HG03575 (cell line): ENCODE measurements at regions not wholly inside any gene's neighbourhood (a gene's known extent, or its start where the extent isn't known, plus 50 kb on each side); places are given as distances from the start of the nearest gene placed in this dataset.
A peak's percentile ranks its signal among the peaks of the same experiment; 100 is the strongest.
"Not testable (repeated sequence)": the region's sequence is repeated elsewhere in the genome, so short reads cannot be mapped to it uniquely, and the experiment has no call there.

Experiments used
- ATAC-seq: cut with Tn5 transposase; IDR thresholded peaks from one replicate; pipeline ENCODE4 v1.9.1; 2021; ENCODE audit not compliant: unreplicated experiment, insufficient number of reproducible peaks, low FRiP score; ENCODE audit errors: extremely low read depth

- no peak for ATAC-seq
Observed at GRCh38 chr7:83835424-83835823, 186.5 kb upstream of the SEMA3E start.

- not testable (repeated sequence) for ATAC-seq
Observed at GRCh38 chr7:83833721-83834120, 184.8 kb upstream of the SEMA3E start.

GRCh38 chr7:83832009-83832408, 183.1 kb upstream of the SEMA3E start:
- no peak for ATAC-seq

GRCh38 chr7:83827036-83827435, 178.1 kb upstream of the SEMA3E start:
- ATAC-seq: no peak

- ATAC-seq: no peak
Observed at GRCh38 chr7:83824214-83824613, 175.3 kb upstream of the SEMA3E start.

- ATAC-seq: no peak
Observed at GRCh38 chr7:83821866-83822265, 172.9 kb upstream of the SEMA3E start.

GRCh38 chr7:83820641-83821040, 171.7 kb upstream of the SEMA3E start:
- no peak for ATAC-seq

GRCh38 chr7:83819911-83820310, 171.0 kb upstream of the SEMA3E start:
- ATAC-seq: no peak

GRCh38 chr7:83814480-83814879, 165.5 kb upstream of the SEMA3E start:
- no peak for ATAC-seq

GRCh38 chr7:83812563-83812962, 163.6 kb upstream of the SEMA3E start:
- not testable (repeated sequence) for ATAC-seq

GRCh38 chr7:83808982-83809381, 160.0 kb upstream of the SEMA3E start:
- no peak for ATAC-seq

- no peak for ATAC-seq
Observed at GRCh38 chr7:83807774-83808173, 158.8 kb upstream of the SEMA3E start.

GRCh38 chr7:83806538-83806937, 157.6 kb upstream of the SEMA3E start:
- no peak for ATAC-seq

- no peak for ATAC-seq
Observed at GRCh38 chr7:83799333-83799732, 150.4 kb upstream of the SEMA3E start.

- peak; percentile 38 for ATAC-seq
Observed at GRCh38 chr7:83798489-83798888, 149.6 kb upstream of the SEMA3E start.

- peak; percentile 44 for ATAC-seq
Observed at GRCh38 chr7:83796760-83797159, 147.8 kb upstream of the SEMA3E start.

GRCh38 chr7:83794829-83795228, 145.9 kb upstream of the SEMA3E start:
- ATAC-seq: no peak

GRCh38 chr7:83793558-83793957, 144.6 kb upstream of the SEMA3E start:
- ATAC-seq: no peak

- ATAC-seq: no peak
Observed at GRCh38 chr7:83791737-83792136, 142.8 kb upstream of the SEMA3E start.

GRCh38 chr7:83786858-83787257, 137.9 kb upstream of the SEMA3E start:
- ATAC-seq: no peak

- no peak for ATAC-seq
Observed at GRCh38 chr7:83782628-83783027, 133.7 kb upstream of the SEMA3E start.

GRCh38 chr7:83778073-83778443, 129.1 kb upstream of the SEMA3E start:
- no peak for ATAC-seq
